Stimulated activated CD8-positive, alpha-beta memory T cell treated with anti-CD3 and anti-CD28 coated beads, Interleukin-7, amount 100 ng/mL, for 4 hours (primary cell): ENCODE measurements at regions not wholly inside any gene's neighbourhood (a gene's known extent, or its start where the extent isn't known, plus 50 kb on each side); places are given as distances from the start of the nearest gene placed in this dataset.
"Not testable (repeated sequence)": the region's sequence is repeated elsewhere in the genome, so short reads cannot be mapped to it uniquely, and the experiment has no call there.

ENCODE experiments used
- DNase-seq, 2 donors: peaks; one replicate each; pipeline ENCODE4 v3.0.0-alpha.2; 2020; ENCODE audit warnings: low read depth in 2 of 2

DNA sequence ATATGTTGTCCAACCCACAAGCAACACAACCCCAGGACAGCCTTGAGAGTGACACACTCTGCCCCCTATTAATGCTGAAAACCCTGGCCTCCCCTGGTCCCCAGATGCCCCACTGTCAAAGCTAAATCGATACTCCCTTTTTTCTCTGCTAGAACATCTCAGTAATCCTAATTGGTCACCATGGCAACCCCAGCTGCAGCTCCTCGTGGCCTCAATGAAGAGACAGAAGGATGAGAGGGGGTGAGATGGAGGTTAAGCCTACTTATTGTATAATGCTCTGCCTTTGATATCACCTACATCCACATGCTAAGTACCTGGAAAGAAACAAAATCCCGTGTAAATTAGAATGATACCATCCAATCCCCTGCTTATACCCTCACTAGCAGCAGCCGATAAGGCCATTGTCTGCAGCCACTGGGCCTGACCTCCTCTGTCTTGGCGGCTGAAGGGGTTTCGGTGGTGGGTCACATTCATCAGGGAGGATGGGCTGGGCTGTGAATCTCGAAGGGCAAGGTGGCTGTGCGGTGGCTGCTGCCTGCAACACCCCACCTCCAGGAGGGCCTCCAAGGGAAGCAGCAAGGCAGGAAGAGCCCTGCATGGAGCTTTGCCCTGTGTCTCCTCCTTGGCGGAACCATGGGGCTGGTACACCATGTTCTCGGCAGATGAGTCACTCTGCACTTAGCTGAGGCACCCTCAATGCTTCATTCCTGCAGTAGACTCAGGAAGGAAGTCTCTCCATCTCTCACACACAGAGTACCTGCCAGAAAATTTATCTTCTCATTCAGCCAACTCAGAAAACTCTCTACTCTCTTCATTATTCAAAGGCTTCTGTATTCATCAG lies 399.5 kb downstream of the BUD13 start:
- no peak for DNase-seq

DNA sequence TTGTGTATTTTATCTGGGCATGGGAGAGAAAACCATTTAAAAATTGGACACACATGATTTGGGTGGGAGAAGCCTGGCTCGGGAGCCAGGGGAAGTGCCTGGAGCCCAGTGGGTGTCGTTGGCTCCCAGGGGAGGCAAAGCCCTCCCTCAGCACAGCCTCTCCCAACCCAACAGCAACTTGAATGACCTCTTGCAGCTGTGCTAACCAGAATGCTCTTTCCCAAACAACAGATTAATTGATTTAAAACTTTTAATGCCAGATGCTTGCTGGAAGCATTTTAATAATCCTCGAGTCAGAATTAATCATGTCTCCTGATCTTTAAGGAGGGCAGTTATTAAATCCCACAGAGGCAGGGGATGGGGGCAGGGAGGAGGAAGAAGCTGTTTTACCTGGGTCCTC lies 401.6 kb downstream of the BUD13 start:
- DNase-seq, result no peak

DNA sequence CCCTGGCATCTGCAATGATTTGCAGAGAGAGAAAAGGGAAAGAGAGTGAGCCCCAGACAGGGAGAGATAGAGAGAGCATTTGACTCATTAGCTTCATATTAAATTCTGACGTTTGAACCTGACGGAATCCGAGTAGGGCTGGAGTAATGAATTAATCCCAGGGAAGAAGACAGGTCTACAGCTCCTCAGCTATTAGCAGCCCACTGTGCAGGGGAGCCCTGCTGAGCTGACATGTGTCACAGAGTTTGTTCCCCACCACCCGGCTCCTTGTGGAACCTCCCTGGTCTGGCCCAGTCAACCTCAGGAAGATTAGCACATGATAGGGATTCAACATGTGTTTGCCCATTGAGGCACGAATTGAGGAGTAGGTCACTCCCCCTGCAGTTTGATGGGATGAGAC lies 404.0 kb downstream of the BUD13 start:
- no peak for DNase-seq

DNA sequence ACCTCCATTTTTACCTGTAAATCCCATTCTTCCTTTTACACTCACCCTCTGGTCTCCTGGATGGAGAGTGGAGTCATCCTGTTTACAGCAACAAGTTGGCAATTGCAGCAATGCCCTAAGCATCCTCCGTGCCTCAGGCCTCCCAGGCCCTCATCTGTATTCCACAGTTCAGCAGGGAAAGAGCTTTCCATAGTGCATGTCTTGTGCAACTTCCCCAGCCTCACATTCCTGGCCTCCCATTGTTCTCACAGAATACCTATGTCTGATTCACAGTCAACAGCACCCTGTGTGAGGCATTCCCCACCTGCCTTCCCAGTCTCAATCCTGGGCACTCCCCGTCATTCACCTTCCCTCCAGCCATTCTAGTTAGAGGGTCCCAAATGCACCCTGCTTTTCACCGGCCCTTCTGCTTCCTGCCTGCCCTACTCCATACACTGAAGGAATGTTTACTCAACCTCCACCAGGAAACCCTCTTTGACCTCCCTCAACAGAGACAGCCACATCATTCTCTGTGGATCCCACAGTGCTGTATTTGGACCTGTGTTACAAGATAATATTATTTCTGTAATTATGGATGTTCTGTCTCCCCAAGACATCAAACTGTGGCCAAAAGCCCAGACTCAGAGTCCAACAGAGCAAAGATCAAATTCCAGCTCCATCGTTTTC lies 405.7 kb downstream of the BUD13 start:
- no peak for DNase-seq

DNA sequence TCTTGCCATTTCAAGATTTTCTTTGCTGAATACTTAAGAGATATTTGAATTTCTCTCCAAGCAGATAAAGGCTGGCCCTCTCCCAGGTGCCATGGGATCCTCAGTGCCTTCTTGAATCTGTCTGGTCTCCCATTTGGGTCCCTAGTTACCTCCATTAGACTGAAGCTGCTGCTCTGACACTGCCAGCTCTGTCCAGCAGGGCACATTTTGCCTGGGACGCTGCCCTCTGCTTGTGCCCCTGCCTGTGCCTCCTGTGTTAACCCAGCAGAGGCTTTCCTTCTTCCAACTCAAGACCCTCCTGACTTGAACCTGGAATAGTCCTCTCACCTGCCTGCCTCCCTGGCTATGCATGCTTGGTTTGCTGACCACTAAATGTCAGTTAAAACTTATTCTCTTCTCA lies 406.3 kb downstream of the BUD13 start:
- DNase-seq, result no peak

DNA sequence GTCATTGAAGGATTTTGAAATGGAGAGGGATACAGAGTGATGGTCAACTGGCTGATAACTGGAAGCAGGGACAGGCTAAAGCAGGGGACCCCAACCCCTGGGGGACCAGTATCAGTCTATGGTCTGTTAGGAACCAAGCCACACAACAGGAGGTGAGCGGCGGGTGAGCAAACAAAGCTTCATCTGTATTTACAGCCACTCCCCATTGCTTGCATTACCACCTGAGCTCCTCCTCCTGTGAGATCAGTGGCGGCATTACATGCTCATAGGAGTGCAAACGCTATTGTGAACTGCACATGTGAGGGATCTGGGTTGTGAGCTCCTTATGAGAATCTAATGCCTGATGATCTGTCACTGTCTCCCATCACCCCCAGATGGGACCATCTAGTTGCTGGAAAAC lies 407.9 kb downstream of the BUD13 start:
- not testable (repeated sequence) for DNase-seq

DNA sequence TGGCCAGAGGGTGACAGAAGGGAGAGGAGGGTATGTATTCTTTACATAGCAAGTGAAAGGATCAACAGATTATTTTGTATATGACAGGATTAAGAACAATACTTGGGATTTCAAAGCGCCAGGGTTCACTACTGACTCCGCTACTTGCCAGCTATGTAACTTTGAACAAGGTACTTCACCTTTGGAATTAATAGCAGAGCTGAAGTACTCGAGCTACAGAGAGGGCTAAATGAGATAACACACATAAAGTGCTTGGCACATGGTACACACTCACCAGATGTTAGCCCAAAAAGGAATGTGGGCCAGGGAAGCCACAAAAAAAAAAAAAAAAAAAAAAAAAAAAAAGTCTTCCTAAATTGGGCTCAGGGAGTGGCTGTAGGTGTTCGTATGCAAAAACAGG lies 408.4 kb downstream of the BUD13 start:
- DNase-seq, result no peak

DNA sequence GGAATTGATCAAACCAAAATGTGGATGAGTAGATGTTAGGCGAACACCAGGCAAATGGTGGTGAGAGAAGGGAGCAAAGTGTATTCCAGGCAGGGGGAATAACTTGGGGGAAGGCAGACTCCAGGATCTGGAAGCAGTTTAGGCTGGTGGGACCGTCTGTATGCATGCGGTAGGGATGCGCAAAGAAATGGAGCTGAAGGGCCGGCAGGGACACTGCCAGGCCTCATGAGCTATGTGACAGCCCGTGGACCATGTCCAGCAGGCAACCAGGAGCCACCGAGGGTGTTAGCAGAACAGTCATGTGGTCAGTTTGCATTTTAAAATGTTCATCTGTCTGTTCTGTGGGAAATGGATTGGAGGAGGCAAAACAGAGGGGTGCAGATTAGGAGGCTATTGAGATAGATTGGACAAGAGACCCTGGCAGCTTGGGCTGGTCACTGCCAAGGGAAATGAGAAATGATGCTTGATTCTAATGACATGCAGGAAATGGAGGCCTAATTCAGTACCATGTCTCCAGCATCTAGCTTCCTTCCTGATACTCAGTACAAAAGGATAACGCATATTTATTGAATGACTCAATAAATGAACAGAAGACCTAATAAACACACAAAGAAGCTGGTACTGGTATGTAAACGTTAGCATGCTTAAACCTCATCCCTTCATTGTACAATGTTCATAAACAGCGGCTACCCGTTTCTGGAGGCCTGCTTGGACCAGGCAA lies 412.4 kb downstream of the BUD13 start:
- no peak for DNase-seq

DNA sequence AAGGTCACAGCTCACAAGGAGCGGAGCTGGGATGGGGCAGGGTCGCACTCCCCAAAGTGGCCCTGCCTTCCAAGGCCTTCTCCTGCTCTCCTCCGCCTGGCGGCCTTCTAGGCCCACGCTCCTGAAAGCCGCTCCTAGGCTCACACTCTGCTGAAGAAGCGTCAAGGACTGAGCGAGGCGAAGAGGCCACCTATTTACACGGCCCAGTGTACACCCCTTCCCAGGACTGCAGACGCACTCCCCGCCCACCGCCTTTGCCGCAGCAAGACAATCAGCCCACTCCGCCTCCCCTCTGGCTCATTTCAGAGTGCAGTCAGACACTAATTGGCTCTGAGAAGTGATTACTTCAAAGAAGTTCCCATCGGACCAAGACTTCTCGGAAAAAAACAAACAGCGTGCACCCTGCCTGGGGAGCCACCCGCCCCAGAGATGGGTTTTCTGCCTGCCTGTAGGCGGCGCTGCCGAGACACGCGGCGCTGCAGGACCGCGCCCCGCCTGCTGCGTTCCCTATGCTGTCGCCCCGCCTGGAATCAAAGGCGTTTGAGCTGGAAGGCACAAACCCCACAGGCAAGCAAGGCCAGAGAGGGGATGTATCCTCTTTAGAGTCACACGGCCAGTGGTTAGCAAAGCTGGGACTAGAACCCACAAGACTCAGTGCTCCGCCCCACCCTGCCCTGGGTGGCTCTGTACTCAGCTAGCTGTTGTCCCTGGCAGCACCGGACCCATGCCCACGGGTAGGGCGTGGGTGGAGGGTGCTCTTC lies 414.8 kb downstream of the BUD13 start:
- no peak for DNase-seq

DNA sequence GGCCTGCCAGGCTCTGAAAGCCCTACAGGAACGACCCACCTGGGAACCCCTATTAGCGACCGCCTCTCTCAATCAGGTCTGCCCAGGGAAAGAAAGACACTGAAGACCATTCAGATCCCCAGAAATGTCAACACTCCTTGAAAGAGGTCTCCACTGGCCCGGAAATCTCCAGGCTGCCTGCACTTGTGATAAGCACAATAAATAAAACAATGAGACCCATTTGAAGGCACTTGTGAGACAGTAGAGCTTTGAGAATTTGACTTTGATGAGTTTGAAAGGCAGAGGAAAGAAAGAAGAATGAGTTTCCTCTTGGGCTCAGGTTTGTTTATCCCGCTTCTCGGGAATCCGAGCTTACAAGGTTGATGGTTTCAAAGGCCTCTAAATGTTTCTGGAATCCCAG lies 416.3 kb downstream of the BUD13 start:
- DNase-seq, result no peak

DNA sequence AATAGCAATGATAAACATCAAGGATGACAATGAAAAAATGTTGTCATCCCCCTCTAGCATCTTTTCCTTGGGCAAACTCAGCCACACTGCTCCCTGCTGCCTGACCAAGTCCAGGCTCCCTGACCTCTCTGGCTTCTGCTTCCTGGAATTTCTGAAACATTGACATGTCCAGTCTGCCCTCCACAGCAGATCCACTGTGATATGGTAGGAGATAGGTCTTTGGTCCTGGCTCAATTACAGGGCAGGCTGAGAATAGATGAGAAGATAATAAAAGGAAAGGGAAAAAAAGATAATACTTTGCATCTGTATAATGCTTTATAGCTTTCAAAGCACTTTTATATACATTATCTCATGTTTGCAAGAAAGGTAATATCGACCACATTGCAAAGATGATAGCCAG lies 417.7 kb downstream of the BUD13 start:
- no peak for DNase-seq

DNA sequence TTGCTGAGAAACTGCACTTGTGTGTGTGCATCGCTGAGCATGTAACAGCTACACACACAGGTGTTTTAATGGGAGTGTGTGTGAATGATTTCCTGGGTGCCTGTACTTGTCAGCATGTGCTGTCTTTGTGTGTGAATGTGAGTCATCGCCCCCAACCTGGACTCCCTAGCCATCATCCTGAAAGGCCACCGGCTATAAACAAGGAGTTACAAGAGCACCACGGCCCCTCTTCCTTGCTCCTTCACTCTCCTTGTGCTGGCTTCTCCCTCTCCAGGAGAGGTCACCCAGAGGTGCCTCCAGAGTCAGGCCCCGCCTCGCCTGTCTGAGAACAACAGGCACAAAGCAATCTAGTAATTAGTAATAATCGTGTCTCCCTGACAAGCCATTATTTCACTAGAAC lies 419.2 kb downstream of the BUD13 start:
- no peak for DNase-seq

DNA sequence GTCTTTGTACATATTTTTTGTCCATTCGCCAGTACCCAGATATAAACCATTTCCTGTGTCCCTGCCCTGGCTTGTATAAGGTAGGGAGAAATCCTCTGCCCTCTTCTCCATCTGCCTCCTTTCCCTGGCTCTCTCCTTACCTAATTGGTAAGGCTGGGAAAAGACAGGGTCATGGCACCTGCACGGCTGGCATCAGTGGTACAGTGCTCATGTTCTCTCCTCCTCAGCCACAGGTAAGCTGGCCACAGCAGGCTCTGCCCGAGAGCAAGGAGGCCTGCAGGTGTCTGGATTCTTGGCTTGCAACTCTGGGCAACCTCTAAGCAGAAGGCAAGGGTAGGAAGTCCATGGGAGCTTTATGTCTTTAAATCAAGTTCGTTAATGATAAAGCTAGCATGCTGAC lies 419.9 kb downstream of the BUD13 start:
- DNase-seq, result no peak

DNA sequence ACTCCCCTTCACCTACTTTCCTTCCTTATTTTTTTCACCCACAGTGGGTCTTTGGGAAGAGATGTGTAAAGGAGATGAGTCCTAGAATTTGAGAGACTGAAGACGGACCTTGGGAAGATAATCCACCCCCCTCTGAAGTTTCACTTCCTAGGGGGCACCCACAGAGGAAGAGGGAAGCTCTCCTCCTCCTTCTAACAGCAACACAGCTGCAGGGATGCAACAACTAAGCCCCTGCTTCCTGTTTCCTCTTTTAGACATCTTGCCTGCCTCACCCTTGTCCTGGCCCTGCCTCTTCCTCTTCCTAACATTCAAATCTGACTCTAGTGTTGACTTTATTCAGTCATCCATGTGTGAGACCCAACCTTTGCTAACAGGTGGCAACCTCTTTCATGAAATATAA lies 424.6 kb downstream of the BUD13 start:
- no peak for DNase-seq

DNA sequence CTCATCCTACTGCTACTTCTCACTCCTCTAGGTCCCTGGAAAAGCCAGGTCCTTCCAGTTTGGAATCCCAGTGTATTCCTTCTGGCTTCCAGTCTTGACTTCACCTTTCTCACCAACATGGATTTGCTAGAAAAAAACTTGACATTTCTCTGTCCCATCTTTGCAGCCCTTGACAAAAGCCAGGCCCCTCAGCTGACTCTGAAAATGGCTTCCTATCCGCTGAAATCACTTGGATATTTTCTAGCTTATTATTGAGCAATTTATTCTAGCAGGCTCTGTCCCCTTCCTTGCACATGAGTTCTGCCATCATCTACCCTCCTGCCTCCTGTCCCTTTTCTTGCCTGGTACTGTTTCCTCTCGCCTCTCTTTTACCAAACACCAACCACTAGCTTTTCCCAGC lies 427.2 kb downstream of the BUD13 start:
- DNase-seq, result no peak

DNA sequence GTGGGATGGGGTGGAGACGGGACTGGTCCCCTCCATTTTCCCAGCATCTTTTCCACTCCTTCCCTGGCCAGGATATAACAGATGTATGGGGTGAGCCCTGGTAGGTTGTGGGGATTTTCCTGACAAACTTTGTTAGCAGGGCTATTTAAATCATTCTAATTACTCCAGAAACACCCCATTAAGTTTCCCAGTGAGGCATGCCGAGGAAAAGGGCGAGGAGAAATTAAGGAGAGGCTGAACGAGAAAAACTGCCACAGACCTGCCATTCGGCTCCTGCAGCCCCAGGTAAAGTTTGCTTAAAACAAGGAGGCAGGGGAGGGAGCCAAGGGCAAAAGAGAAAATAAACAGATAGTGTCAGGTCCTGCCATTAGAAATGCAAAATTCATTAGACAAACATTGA lies 428.2 kb downstream of the BUD13 start:
- no peak for DNase-seq

DNA sequence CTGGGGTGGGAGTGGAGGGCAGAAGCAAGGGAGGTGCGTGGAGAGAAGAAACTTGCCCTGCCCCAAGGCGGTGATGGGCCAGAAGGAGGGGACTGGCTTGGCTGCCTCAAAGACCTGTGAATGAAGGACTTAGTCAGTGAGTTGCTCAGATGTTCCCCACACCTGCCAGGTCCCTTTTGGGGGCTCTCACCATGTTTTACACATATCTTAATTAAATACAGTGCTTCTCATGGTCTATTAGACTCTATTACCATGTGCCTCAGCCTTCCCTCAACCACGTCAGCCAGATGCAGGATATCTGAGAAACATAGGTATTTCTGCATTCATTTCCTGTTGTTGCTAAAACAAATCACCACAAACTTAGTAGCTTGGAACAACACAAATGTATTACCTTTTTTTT lies 429.5 kb downstream of the BUD13 start:
- DNase-seq, result no peak

DNA sequence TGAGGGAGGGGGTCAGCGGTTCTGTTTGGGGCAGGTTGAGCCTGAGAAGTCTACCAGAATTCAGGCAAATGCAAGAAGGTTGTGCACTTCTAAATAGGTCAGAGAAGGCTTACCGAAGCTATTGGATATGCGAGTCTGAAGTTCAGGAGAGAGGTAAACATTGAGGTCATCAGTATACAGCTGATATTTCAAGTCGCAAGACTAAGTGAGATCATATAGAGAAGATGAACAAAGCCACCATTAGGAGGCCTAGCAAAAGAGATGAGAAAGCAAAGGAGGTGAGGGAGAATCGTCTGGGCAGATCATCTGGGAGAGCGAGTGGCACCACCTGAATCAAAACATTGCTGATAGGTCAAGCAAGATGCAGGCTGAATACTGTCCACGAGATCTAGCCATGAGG lies 430.6 kb downstream of the BUD13 start:
- no peak for DNase-seq

DNA sequence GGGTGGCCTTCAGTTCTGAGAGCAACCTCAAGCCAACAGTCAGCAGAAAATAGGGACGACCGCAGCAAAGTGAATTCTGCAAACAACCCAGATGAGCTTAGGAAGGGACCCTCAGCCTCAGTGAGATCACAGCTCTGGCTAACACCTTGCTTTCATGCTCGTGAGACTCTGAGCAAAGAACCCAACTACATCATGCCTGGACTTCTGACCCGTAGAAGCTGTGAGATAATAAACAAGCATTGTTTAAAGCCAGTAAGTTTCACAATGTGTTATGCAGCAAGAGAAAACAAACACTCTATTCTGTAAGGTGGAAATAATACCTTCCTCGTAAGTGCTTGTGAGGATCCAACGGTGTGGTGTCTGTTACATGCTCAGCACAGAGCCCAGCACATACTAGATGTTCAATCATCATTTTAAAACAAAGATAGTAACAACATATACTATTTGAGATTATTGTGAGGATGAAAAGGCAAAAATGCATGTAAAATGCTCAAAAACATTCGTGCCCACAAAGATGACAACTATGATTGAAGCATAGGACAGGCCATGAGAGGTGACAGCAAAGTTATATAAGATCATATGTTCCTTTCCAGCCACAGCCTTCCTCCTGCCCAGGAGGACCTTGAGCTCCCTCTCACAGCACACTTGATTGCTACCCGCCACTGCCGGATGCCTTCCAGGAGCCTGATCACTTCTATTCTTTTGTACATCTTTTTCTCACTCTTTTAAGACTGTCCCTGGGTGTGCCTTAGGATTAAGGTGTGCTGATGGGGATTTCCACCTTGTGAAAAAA lies 433.3 kb downstream of the BUD13 start:
- no peak for DNase-seq

DNA sequence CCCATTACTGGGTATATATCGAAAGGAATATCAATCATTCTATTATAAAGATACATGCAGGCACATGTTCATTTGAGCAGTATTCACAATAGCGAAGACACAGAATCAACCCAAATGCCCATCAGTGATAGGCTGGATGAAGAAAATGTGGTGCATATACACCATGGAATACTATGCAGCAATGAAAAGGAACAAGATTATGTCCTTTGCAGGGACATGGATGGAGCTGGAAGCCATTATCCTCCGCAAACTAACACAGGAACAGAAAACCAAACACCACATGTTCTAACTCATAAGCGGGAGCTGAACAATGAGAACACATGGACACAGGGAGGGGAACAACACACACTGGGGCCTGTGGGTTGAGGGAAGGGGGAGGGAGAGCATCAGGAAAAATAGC lies 434.3 kb downstream of the BUD13 start:
- not testable (repeated sequence) for DNase-seq

DNA sequence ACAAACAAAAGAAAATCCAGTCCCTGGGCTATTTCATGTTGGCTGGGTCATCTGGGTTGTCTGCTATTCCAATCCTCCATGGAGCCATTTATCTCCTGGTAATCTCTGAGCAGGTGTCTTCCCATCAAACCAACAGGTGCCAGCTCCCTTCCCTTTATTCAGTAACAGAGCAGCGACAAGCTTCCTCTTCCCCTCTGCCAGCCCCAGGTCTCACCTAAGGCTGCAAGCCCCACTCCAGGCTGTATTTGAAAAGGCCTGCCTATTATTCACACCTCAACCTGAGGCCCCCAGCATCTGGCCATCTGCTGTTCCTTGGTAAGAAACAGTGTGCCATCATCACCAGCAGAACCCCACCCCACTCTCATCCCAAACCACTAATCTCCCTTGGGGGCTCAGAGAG lies 436.2 kb downstream of the BUD13 start:
- no peak for DNase-seq
